Epidermal melanocyte (primary cell): ENCODE measurements at regions not wholly inside any gene's neighbourhood (a gene's known extent, or its start where the extent isn't known, plus 50 kb on each side); places are given as distances from the start of the nearest gene placed in this dataset.
"Not testable (repeated sequence)": the region's sequence is repeated elsewhere in the genome, so short reads cannot be mapped to it uniquely, and the experiment has no call there.

ENCODE experiments used
- DNase-seq: peaks from one replicate; pipeline ENCODE4 v3.0.0; 2011; ENCODE audit warnings: low spot score; ENCODE audit not compliant: insufficient read length

DNA sequence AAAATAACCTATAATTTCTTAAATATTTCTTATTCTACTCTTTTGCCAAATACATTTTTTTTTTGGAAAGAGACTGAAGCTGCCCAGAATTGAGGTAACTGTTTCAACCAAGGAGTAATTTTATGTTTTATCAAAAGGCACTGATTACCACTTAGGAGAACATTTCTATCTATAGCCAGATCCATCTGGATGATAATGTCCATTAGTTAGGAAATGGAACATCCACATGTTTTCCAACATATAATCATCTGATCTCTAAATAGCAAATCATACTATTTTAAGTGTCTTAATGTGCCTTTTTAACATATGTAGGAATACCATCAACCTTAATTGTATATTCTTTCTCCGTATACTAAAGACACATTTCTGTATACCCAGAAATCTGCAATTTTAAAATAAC lies 1068.9 kb downstream of the NXPH1 start:
- no peak for DNase-seq

DNA sequence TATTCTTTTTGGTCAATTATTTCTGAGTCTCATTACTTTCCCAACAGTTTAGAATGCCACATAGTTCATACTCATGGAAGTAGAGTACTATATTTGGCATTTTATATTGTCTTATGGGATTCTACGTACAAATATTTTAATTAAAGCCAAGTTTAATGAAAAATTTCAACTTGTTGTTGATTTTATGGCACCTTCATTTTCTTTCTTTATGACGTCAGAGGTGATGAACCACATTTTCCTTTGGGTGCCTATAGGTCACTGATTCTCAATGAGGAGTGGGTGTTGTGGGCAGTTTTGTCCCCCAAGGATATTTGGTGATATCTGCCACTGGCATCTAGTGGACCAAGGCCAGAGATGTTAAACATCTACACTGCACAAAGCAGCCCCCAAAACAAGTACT lies 1071.3 kb downstream of the NXPH1 start:
- no peak for DNase-seq

DNA sequence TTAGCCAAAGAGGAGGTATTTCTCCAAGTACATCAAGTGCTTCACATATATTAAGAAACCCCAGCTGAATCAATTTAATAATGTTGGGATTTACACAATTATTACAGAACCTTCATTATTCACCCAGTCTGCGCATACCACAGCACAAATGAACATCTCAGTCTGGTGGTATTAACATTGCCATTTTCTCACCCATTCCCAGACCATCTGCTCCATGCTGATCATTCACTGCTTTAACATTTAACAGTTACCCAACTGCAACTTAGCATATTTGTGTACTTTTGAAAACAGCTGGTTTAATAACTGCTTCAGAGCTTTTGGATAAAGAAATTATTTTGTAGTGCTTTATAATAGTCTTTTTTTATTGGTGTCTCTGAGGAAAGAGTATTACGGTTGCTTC lies 1072.1 kb downstream of the NXPH1 start:
- DNase-seq: no peak

DNA sequence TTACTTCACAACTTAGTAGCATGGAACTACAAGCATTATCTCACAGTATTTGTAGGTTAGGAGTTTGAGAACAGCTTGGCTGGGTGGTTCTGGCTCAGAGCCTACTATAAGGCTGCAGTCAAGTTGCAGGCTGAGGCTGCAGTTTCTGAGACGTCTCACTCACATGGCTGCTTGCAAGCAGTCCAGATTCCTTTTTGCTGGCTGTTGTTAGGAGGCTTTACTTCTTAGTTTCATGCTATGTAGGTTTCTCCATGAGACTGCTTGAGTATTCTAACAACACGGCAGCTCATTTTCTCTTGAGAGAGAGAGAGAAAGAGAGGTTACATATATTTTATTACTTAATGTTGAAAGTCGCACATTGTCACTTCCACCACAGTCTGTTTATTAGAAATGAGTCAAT lies 1073.9 kb downstream of the NXPH1 start:
- no peak for DNase-seq

DNA sequence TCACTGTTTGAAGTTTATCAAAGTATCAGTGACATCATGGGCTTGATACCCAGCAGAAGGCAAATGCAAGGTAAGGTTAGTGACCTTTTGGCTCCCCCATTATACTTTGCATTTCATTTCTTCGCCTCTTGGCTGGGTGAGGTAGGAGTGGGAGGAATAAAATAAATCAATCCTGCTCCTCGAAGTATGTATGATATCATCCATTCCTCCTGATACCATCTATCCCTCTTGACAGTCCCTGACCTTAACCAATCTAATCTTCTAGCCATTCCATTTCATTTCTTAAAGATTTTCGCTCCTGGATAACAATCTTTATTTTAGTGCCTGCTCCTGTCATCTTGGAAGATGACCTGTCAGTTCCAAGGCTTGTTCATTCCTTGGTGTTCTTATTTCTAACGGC lies 1083.3 kb downstream of the NXPH1 start:
- DNase-seq: no peak

DNA sequence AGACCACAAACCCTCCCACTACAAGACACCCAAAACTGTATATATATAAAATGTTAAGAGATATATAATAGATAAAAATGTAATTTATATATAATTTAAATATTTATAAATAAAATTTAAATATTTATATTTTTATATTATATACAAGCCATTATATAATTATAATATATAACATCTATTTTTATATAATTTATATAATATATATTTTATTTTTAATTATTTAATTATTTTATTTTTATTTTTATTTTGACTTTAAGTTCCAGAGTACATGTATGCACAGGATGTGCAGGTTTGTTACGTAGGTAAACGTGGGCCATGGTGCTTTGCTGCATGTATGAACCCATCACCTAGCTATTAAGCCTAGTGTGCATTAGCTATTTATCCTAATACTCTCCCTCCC lies 1090.2 kb downstream of the NXPH1 start:
- no peak for DNase-seq

DNA sequence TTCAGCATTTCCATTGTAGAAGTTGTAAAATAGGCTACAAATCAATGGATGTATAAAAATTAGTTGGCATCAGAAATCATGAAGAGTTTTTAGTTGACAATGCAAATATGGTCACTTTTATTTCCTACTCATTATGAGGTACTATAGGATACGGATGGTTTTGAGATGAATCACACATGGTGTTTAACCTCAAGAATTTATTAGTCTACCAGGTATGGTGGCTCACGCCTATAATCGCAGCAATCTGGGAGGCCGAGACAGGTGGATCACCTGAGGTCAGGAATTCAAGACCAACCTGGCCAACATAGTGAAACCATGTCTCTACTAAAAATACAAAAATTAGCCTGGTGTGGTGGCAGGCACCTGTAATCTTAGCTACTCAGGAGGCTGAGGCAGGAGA lies 1119.0 kb downstream of the NXPH1 start:
- DNase-seq: not testable (repeated sequence)

DNA sequence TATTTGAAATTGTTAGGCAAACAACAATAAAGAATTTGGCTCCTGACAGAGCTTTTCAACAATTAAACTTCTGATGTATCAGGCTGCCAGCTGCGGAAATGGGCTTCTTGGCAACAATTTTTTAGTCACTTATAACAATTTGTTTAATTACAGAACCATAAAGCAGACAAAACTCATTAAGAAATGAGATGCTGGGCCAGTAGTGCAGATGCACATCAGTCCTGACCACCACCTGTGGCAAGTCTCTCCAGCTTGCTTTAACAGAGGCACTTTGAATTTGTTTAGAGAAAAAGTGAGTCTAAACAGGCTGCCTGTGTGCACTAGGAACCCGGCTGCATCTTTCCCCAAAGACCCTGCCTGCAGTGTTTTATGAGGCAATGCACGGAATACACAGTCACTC lies 1124.4 kb downstream of the NXPH1 start:
- no peak for DNase-seq

DNA sequence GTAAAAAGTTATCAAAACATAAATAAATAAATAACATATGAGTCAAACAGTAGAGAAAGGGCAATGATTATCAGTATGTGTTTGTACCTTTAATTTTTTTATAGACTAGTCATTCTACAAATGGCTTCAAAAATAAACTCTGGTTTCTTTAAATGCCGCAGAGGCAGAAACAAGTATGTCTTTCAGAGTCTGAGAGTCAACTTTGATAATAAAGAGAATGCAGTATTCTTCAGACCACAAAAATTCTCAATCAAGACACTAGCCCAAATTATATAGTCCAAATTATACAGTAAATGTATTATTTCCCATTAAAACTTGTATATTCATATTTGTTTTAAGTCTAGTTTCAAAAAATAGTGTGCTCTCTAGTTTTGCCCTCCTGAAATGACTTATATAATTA lies 1142.3 kb downstream of the NXPH1 start:
- no peak for DNase-seq

DNA sequence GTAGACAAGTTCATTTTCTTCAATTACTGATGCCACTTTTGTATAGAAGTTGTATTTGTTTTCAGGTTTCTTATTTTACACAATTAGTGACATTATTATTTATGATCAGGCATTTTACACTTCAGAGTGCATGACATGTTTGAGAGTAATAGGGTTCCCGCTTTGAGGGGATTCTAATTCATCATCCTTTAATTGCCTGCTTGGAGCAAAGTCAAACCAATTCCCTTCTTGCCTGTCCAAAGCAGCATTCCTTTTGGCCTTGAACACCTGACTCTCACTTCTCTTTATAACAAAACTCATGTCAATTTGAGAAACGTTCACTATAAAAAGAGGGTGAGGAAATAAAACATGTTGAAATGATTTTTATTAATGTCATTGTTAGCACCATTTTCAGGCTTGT lies 1149.4 kb downstream of the NXPH1 start:
- no peak for DNase-seq

DNA sequence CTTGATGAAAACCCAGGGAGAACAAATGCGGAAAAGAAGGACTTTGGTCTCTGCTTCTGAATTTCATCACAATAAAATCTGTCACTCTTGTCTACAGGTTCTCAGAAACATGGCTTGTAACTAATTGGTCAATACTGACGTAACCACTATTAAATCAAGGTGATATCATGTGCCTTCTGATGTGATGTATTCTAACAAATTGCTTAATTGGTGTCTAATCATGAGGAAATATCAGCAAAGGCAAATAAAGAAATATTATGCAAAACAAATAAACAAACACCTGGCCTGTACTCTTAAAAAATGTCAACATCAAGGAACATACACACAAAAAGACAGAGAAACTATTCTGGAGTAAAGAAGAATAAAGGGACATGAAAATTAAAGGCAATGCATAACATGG lies 1165.0 kb downstream of the NXPH1 start:
- no peak for DNase-seq

DNA sequence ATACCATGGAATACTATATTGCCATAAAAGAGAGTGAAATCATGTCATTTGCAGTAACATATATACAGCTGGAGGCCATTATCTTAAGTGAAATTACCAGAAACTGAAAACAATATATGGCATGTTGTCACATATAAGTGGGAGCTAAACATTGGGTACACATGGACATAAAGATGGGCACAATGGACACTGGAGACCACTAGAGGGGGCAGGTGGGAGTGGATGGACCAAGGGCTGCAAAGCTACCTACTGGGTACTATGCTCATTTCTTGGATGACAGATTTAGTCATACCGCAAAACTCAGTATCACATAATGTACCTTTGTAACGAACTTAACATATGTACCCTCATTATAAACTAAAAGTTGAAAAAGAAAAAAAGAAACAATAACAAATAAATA lies 1167.6 kb downstream of the NXPH1 start:
- no peak for DNase-seq

DNA sequence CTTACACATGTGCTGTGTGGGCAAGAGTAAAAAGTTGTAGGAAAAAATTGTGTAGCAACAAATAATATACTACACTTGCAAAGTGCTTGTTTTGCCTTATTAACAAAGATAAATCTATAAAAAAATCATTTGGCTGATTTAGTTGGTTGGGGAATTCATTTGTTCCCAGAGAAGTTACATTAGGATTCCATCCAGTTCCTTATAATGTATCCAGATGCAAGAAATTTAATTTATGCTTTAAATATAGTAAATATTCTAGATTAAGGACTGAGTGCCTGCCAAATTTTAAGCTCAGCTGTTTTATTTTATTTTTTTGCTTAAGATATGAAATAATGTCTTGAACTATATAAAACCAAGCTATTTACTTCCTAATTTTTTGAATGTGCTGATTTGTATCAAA lies 1169.9 kb downstream of the NXPH1 start:
- DNase-seq: no peak

DNA sequence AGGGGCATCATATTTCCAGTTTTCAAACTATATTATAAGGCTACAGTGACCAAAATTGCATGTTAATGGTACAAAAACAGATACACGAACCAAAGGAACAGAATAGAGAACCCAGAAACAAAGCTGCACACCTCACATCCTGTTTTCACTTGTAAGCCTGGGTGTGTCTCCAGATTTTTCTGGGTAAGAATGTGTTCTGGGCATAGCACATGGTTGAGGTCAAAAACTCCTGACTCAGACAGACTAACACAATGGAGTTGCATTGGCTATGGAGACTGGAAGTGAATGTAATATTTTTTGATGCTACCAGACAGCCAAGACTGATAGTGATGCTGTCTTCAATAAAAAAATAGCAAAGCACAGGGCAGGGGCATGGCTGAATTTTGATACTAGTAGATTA lies 1175.2 kb downstream of the NXPH1 start:
- no peak for DNase-seq

DNA sequence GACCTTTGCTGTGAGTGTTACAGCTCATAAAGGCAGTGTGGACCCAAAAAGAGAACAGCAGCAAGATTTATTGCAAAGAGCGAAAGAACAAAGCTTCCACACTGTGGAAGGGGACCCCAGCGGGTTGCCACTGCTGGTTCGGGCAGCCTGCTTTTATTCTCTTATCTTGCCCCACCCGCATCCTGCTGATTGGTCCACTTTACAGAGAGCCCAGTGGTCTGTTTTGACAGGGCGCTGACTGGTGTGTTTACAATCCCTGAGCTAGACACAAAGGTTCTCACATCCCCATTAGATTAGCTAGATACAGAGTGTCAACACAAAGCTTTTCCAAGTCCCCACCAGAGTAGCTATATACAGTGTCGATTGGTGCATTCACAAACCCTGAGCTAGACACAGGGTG lies 1187.5 kb downstream of the NXPH1 start:
- DNase-seq: not testable (repeated sequence)

DNA sequence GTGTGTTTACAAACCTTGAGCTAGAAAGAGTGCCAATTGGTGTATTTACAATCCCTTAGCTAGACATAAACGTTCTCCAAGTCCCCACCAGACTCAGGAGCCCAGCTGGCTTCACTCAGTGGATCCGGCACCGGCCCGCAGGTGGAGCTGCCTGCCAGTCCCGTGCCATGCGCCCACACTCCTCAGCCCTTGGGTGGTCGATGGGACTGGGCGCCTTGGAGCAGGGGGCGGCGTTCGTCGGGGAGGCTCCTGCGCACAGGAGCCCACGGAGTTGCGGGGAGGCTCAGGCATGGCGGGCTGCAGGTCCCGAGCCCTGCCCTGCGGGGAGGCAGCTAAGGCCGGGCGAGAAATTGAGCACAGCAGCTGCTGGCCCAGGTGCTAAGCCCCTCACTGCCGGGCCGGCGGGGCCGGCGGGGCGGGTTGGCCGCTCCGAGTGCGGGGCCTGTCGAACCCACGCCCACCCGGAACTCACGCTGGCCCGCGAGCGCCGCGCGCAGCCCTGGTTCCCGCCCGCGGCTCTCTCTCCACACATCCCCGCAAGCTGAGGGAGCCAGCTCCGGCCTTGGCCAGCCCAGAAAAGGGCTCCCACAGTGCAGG lies 1188.0 kb downstream of the NXPH1 start:
- DNase-seq: not testable (repeated sequence)

DNA sequence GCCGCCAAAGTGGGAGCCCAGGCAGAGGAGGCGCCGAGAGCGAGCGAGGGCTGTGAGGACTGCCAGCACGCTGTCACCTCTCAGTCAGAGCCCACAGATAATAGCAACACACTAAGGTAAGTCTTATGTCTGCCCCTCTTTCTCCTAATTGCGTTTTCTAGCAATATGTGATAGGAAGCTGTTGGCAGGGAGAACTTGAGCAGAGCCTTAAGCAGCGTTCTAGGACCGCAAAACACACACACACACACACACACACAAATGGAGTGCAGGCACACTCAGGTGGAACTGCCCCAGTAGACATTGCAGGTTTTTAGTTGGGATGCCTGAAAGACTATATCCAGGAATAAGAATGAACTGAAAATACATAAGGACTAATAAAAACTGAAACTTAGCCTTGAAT lies 1188.5 kb downstream of the NXPH1 start:
- no peak for DNase-seq

DNA sequence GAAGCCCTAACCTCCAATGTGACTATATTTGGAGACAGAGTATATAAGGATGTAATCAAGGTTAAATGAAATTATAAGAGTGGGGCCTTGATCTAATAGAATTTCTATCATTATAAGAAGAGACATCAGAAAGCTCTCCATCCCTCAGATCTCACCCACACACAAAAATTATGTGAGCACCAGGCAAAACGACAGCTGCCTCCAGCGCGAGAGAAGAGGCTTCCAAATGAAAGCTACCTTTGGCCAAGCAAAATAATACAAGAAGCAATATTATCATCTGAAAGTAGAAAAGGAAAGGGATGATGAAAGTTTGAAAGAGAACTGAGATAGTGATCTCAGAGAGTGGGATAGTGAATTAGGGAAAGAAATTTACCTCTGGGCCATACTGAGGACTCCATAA lies 1192.5 kb downstream of the NXPH1 start:
- no peak for DNase-seq

DNA sequence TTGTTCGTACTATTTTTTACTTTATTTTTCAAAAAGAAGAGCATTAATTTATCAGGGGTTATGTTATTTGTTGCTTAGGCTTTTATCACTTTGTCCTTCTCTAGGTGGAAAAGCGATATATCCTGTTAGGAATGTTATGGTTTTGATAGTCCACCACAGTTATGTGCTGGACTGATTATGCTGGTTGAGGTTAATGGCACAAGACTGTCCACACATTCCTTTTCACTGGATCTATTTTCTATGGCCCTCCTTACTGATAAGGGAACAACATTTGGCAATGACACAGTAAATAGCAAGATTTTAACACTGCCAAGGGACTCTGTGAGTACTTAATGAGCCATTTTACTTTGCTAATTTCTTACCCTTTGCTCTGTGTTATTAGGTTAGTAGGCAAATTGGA lies 1212.3 kb downstream of the NXPH1 start:
- no peak for DNase-seq

DNA sequence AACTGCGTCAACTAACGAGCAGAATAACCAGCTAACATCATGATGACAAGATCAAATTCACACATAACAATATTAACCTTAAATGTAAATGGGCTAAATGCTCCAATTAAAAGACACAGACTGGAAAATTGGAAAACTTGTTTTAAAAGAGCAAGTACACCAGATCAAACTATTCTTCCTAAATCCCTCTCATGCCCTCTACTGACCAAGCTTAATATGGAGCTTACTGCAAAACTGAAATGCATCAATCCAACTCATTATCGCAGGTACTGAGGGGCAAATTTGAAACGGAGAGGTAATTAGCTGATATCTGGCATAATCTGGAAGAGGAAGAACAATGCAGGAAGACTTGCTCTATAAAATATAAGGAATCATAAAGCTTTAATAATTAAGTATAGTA lies 1223.8 kb downstream of the NXPH1 start:
- DNase-seq: no peak

DNA sequence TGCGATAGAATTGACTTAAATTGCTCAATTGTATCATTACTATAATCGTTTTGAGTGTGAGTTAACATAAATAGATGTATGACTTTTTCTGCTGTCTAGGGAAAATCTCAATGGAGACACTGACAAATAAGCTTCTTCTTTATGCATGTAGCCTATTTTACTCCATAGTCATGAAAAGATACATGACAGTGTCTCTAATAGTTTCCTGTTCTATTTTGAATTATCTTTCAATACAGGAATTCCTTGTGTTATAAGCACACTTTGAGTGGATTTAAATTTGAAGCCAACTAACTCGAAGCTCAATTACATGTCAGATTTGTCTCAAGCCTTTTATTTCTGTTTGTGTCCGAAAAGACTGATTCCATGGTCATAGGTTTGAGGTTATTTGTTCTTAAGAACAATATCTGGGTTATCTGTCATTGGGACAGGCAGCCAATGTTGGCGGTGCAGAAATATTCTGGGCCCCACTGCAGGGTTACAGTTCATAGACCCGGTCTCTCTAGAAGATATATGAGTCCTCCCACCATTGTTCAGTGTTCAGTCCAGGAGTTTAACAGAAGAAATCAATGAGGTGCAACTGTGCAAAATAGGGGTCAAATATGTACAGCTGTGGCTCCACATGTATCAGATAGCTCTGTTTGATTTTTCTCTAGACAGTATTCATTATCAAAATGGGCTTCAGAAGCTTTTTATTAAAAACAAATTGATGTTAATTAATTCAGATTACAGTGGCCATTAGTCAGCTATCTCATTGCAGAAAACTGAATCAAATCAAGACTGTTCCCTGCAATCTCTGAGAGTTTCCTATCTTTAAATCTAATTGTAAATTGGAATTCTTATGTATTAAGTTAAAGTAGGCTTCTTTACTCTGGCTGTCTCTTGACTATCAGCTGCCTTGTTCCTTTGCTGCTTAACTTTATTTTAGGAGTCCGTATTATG lies 1238.8 kb downstream of the NXPH1 start:
- no peak for DNase-seq

DNA sequence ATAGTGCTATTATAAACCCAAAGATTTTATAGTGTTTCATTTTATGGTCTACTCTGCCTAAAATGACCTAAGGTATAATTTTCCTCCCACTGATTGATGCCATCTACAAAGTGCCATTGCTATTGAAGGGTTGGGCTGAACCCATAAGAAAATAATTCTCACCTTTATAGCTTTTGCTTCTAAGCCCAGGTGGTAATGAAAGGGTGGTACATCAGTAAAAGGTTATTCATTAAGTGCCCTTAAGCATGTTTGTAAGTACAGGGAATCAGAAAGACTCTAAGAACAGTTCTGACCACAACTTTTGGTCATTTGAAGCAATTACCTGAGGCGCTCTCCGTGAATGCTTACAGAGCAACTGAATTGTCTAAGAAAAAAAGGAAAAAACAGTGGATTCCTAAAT lies 1247.3 kb downstream of the NXPH1 start:
- DNase-seq: no peak

DNA sequence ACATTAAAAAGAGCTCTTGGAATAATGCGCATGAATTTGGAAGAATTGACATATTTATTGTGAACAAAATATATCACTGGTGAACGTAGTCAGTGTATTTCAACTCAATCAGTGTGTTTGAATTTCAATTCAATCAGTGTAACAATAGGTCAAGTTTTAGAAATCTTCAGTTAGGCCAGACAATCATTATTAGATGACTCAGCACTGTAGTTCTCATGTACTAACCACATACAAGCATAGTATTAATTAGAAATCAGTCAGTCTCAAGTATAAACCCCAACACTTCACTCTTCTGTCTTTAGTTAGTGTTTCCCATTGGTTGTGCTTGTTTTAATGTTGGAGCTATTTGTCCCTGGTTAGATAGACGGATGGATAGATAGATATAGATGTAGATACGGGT lies 1247.9 kb downstream of the NXPH1 start:
- no peak for DNase-seq
